ENCODE measurements at regions not wholly inside any gene's neighbourhood (a gene's known extent, or its start where the extent isn't known, plus 50 kb on each side); places are given as distances from the start of the nearest gene placed in this dataset.

GRCh38 chr17:73749928-73750605, 105.8 kb upstream of the SDK2 start:
- TF ChIP-seq CTCF (IDR thresholded peaks at IDR 0.05; ENCODE audit: extremely low read depth, missing control alignments): no peak
- DNase-seq (ENCODE audit: low spot score): no peak

- no peak for DNase-seq (ENCODE audit: low spot score)
- no peak for TF ChIP-seq CTCF (IDR thresholded peaks at IDR 0.05; ENCODE audit: extremely low read depth, missing control alignments)
Measured at GRCh38 chr17:73750975-73751374, 106.7 kb upstream of the SDK2 start.

- no peak for TF ChIP-seq CTCF (IDR thresholded peaks at IDR 0.05; ENCODE audit: extremely low read depth, missing control alignments)
- DNase-seq (ENCODE audit: low spot score): no peak
Measured at GRCh38 chr17:73753751-73754496, 109.7 kb upstream of the SDK2 start.

GRCh38 chr17:73754886-73755400, 110.7 kb upstream of the SDK2 start:
- DNase-seq (ENCODE audit: low spot score): no peak
- no peak for TF ChIP-seq CTCF (IDR thresholded peaks at IDR 0.05; ENCODE audit: extremely low read depth, missing control alignments)

- TF ChIP-seq CTCF (IDR thresholded peaks at IDR 0.05; ENCODE audit: extremely low read depth, missing control alignments): no peak
- no peak for DNase-seq (ENCODE audit: low spot score)
Measured at GRCh38 chr17:73757420-73757819, 113.2 kb upstream of the SDK2 start.

GRCh38 chr17:73758245-73758644, 114.0 kb upstream of the SDK2 start:
- no peak for TF ChIP-seq CTCF (IDR thresholded peaks at IDR 0.05; ENCODE audit: extremely low read depth, missing control alignments)
- DNase-seq (ENCODE audit: low spot score): no peak

GRCh38 chr17:73759324-73759723, 115.1 kb upstream of the SDK2 start:
- no peak for TF ChIP-seq CTCF (IDR thresholded peaks at IDR 0.05; ENCODE audit: extremely low read depth, missing control alignments)

More at GRCh38 chr17:73759324-73759723, 115.1 kb upstream of the SDK2 start:
- DNase-seq (ENCODE audit: low spot score): no peak

Measured in GM20000 (cell line).